ENCODE measurements at regions not wholly inside any gene's neighbourhood (a gene's known extent, or its start where the extent isn't known, plus 50 kb on each side); places are given as distances from the start of the nearest gene placed in this dataset.
"Not testable (repeated sequence)": the region's sequence is repeated elsewhere in the genome, so short reads cannot be mapped to it uniquely, and the experiment has no call there.

- no peak for DNase-seq (ENCODE audit: low read depth in 1 of 2, low spot score in 1 of 2)
These were observed 323.3 kb upstream of the TNRC6C start for GRCh38 chr17:77635176-77635575.

- not testable (repeated sequence) for DNase-seq (ENCODE audit: low read depth in 1 of 2, low spot score in 1 of 2)
These were observed 322.7 kb upstream of the TNRC6C start for GRCh38 chr17:77635785-77636184.

- DNase-seq (ENCODE audit: low read depth in 1 of 2, low spot score in 1 of 2), result no peak
These were observed 321.4 kb upstream of the TNRC6C start for GRCh38 chr17:77636835-77637817.

- DNase-seq (ENCODE audit: low read depth in 1 of 2, low spot score in 1 of 2), result no peak
These were observed 320.5 kb upstream of the TNRC6C start for GRCh38 chr17:77637818-77638575.

- no peak for DNase-seq (ENCODE audit: low read depth in 1 of 2, low spot score in 1 of 2)
These were observed 318.3 kb upstream of the TNRC6C start for GRCh38 chr17:77640252-77640651.

- no peak for DNase-seq (ENCODE audit: low read depth in 1 of 2, low spot score in 1 of 2)
These were observed 317.4 kb upstream of the TNRC6C start for GRCh38 chr17:77640916-77641605.

GRCh38 chr17:77641718-77642117 lies 316.8 kb upstream of the TNRC6C start:
- no peak for DNase-seq (ENCODE audit: low read depth in 1 of 2, low spot score in 1 of 2)

GRCh38 chr17:77644181-77645071 lies 314.1 kb upstream of the TNRC6C start:
- DNase-seq (ENCODE audit: low read depth in 1 of 2, low spot score in 1 of 2), result no peak

- DNase-seq (ENCODE audit: low read depth in 1 of 2, low spot score in 1 of 2), result peak; percentile 15 to 27
These were observed 313.1 kb upstream of the TNRC6C start for GRCh38 chr17:77645072-77646045.

- DNase-seq (ENCODE audit: low read depth in 1 of 2, low spot score in 1 of 2), result no peak
These were observed 312.5 kb upstream of the TNRC6C start for GRCh38 chr17:77646046-77646430.

- no peak for DNase-seq (ENCODE audit: low read depth in 1 of 2, low spot score in 1 of 2)
These were observed 311.0 kb upstream of the TNRC6C start for GRCh38 chr17:77647531-77647930.

GRCh38 chr17:77649717-77650211 lies 308.7 kb upstream of the TNRC6C start:
- no peak for DNase-seq (ENCODE audit: low read depth in 1 of 2, low spot score in 1 of 2)

GRCh38 chr17:77651988-77652387 lies 306.5 kb upstream of the TNRC6C start:
- DNase-seq (ENCODE audit: low read depth in 1 of 2, low spot score in 1 of 2), result no peak

- no peak for DNase-seq (ENCODE audit: low read depth in 1 of 2, low spot score in 1 of 2)
These were observed 304.2 kb upstream of the TNRC6C start for GRCh38 chr17:77654296-77654695.

- no peak for DNase-seq (ENCODE audit: low read depth in 1 of 2, low spot score in 1 of 2)
These were observed 303.7 kb upstream of the TNRC6C start for GRCh38 chr17:77654850-77655249.

GRCh38 chr17:77656054-77656453 lies 302.4 kb upstream of the TNRC6C start:
- no peak for DNase-seq (ENCODE audit: low read depth in 1 of 2, low spot score in 1 of 2)

- DNase-seq (ENCODE audit: low read depth in 1 of 2, low spot score in 1 of 2), result no peak
These were observed 300.7 kb upstream of the TNRC6C start for GRCh38 chr17:77657839-77658238.

- DNase-seq (ENCODE audit: low read depth in 1 of 2, low spot score in 1 of 2), result no peak
These were observed 298.0 kb upstream of the TNRC6C start for GRCh38 chr17:77660524-77660923.

GRCh38 chr17:77662833-77663232 lies 295.7 kb upstream of the TNRC6C start:
- DNase-seq (ENCODE audit: low read depth in 1 of 2, low spot score in 1 of 2), result no peak
